ENCODE measurements at regions not wholly inside any gene's neighbourhood (a gene's known extent, or its start where the extent isn't known, plus 50 kb on each side); places are given as distances from the start of the nearest gene placed in this dataset.

DNA sequence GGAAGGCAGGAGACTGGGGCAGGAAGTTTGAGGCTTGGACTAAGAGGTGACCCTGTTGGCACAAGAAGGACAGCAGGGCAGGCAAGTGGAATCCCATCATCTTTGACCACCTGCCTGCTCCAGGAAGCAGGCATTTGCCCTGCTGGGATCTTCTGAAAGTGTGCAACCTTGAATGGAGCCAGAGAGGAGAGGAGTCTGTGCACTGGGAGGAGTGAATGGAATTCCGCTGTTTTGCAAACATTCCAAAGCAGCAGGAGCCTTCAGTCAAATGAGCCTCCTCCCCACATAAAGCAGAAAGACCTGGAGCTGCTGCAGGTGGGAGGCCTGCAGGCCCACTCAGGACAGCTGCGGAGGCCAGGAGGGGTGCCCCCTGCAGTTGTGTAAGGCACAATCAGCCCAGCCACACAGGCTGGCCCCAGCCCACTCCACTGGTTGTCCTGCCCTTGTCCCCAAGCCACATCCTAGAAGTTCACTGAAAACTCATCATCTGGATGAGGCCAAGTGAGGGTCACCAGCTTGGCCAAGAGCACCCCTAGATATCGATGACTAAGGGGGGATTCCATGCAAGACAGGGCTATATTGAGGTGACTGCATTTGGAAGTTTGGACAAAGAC is 249.5 kb downstream of the RPS24 start:
- no peaks in the 10 kb centered on the region for H3K36me3 ChIP-seq (ENCODE audit: control insufficient read depth in 4 of 4, insufficient read depth in 4 of 4, low read length in 4 of 4)
- no peaks in the 10 kb centered on the region for H3K27me3 ChIP-seq (ENCODE audit: control insufficient read depth in 3 of 3, insufficient read depth in 3 of 3, low read length in 2 of 3)
- no peak overlapping the region for H3K4me3 ChIP-seq
- H3K4me1 ChIP-seq (ENCODE audit: control insufficient read depth in 5 of 5, insufficient read depth in 5 of 5, low read length in 5 of 5) = peaks cover 0 to 14% (median 0%) of the 10 kb centered on the region in 5 donors
- H3K9me3 ChIP-seq (ENCODE audit: control insufficient read depth in 4 of 4, insufficient read depth in 3 of 4, low read length in 3 of 4) = no peaks in the 10 kb centered on the region
- no peak overlapping the region for H3K27ac ChIP-seq (ENCODE audit: low read depth in 1 of 2, low read length in 1 of 2)
- DNase-seq (no peak), ATAC-seq (ENCODE audit: insufficient read depth, low FRiP score) (no peak)
- 88 to 94% methylated on average over 3 of the region's 3 CpGs for WGBS, 2 donors
- no peak for TF ChIP-seq CTCF (IDR thresholded peaks at IDR 0.05; ENCODE audit: control extremely low read depth, extremely low read depth)
- H3K9ac ChIP-seq (ENCODE audit: insufficient read depth in 1 of 2, low read length in 2 of 2) = no peak overlapping the region

DNA sequence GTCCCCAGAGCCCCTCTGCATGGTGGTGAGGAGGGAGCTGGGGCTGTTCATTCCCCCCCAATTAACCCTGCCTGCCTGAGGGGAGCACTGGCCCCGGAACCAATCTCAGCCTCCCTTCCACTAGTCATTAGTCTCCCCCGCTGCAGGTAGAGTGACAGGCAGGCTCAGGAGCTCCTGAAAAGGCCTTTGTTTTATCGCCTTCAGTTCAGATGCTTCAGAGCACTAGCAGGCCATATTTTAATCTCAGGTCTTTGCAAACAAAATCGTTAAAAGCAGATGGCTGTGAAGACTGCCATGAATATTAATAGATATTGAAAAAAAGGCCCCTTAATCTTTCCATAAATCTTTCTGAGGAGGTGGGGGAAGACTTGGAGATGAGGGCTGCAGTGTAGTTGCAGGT is 250.7 kb downstream of the RPS24 start:
- DNase-seq = no peak
- WGBS, 2 donors = 80 to 91% methylated on average over 4 of the region's 4 CpGs
- no peaks in the 10 kb centered on the region for H3K27me3 ChIP-seq (ENCODE audit: control insufficient read depth in 3 of 3, insufficient read depth in 3 of 3, low read length in 2 of 3)
- no peak overlapping the region for H3K9ac ChIP-seq (ENCODE audit: insufficient read depth in 1 of 2, low read length in 2 of 2)
- no peak for ATAC-seq (ENCODE audit: insufficient read depth, low FRiP score)
- H3K36me3 ChIP-seq (ENCODE audit: control insufficient read depth in 4 of 4, insufficient read depth in 4 of 4, low read length in 4 of 4) = no peaks in the 10 kb centered on the region
- H3K4me1 ChIP-seq (ENCODE audit: control insufficient read depth in 5 of 5, insufficient read depth in 5 of 5, low read length in 5 of 5) = peaks cover 0 to 20% (median 0%) of the 10 kb centered on the region in 5 donors
- H3K4me3 ChIP-seq = no peak overlapping the region
- no peak overlapping the region for H3K27ac ChIP-seq (ENCODE audit: low read depth in 1 of 2, low read length in 1 of 2)
- TF ChIP-seq CTCF (IDR thresholded peaks at IDR 0.05; ENCODE audit: control extremely low read depth, extremely low read depth) = no peak
- no peaks in the 10 kb centered on the region for H3K9me3 ChIP-seq (ENCODE audit: control insufficient read depth in 4 of 4, insufficient read depth in 3 of 4, low read length in 3 of 4)

DNA sequence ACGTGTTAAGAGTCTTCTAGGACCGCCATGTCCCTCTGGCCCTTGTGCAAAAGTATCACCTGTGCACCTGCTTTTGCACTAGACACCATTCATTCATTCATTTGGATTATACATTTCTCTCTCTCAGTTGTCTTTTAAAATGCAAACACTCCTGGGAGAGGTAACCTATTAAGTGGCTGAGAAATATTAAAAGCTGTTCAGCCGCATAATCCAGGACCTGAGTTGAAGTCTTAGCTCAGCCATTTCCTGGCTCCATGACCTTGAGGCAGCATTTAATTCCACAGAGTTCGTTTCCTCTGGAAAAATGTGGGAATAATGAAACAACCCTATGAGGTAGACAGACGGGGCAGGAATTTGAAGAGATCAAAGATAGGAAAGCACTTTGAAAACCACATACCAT is 251.6 kb downstream of the RPS24 start:
- no peak for DNase-seq
- Histone ChIP-seq H3K27me3 (ENCODE audit: control insufficient read depth in 3 of 3, insufficient read depth in 3 of 3, low read length in 2 of 3) (no peaks in the 10 kb centered on the region), H3K9me3 (ENCODE audit: control insufficient read depth in 4 of 4, insufficient read depth in 3 of 4, low read length in 3 of 4) (no peaks in the 10 kb centered on the region), H3K4me1 (ENCODE audit: control insufficient read depth in 5 of 5, insufficient read depth in 5 of 5, low read length in 5 of 5) (peaks cover 0 to 16% (median 0%) of the 10 kb centered on the region in 5 donors), H3K36me3 (ENCODE audit: control insufficient read depth in 4 of 4, insufficient read depth in 4 of 4, low read length in 4 of 4) (no peaks in the 10 kb centered on the region), H3K27ac (ENCODE audit: low read depth in 1 of 2, low read length in 1 of 2) (no peak overlapping the region), H3K4me3 (no peak overlapping the region), H3K9ac (ENCODE audit: insufficient read depth in 1 of 2, low read length in 2 of 2) (no peak overlapping the region)
- 49 to 83% methylated on average over 5 of the region's 5 CpGs for WGBS, 2 donors
- ATAC-seq (ENCODE audit: insufficient read depth, low FRiP score) = no peak
- no peak for TF ChIP-seq CTCF (IDR thresholded peaks at IDR 0.05; ENCODE audit: control extremely low read depth, extremely low read depth)

- no peak overlapping the region for H3K27ac ChIP-seq (ENCODE audit: low read depth in 1 of 2, low read length in 1 of 2)
- no peak overlapping the region for H3K9ac ChIP-seq (ENCODE audit: insufficient read depth in 1 of 2, low read length in 2 of 2)
- no peak for TF ChIP-seq CTCF (IDR thresholded peaks at IDR 0.05; ENCODE audit: control extremely low read depth, extremely low read depth)
- no peaks in the 10 kb centered on the region for H3K27me3 ChIP-seq (ENCODE audit: control insufficient read depth in 3 of 3, insufficient read depth in 3 of 3, low read length in 2 of 3)
- peaks cover 0 to 12% (median 0%) of the 10 kb centered on the region in 5 donors for H3K4me1 ChIP-seq (ENCODE audit: control insufficient read depth in 5 of 5, insufficient read depth in 5 of 5, low read length in 5 of 5)
- DNase-seq = no peak
- no peaks in the 10 kb centered on the region for H3K36me3 ChIP-seq (ENCODE audit: control insufficient read depth in 4 of 4, insufficient read depth in 4 of 4, low read length in 4 of 4)
- H3K9me3 ChIP-seq (ENCODE audit: control insufficient read depth in 4 of 4, insufficient read depth in 3 of 4, low read length in 3 of 4) = no peaks in the 10 kb centered on the region
- WGBS, 2 donors = 77 to 86% methylated on average over 1 of the region's 1 CpG
- no peak overlapping the region for H3K4me3 ChIP-seq
- ATAC-seq (ENCODE audit: insufficient read depth, low FRiP score) = no peak
Measured at GRCh38 chr10:78286186-78286585, 252.5 kb downstream of the RPS24 start.

Data from lung (tissue), 11 donors.